ENCODE measurements at regions not wholly inside any gene's neighbourhood (a gene's known extent, or its start where the extent isn't known, plus 50 kb on each side); places are given as distances from the start of the nearest gene placed in this dataset.

DNA sequence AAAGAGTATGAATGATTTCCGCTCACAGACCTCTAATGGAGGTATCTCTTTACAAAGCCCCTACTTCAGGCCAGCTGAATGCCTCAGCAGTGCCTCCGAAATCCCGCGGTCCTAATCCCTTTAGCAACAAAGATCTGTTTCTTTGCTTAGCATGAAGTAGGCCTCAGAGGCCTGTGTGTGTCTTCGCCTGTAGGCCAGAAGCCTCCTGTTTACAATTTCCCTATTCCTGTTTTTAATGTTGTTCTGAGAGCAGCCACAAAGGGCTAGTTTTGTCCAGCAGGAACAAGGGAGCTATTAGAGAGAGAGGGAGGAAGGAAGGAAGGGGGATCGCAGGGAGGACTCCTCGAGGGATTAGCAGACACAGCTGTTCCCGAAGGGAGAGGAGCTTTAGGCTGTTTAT, 166.4 kb upstream of the SPRY4 start:
- intact Hi-C loops (cut with DNase I, micrococcal nuclease) = no loop called here
- Mint-ChIP-seq H3K9me3 (ENCODE audit: low read depth) (peaks cover 3% of the 10 kb centered on the region), H3K27me3 (no peaks in the 10 kb centered on the region), H3K4me3 (no peak overlapping the region), H3K27ac (no peak overlapping the region), H3K36me3 (ENCODE audit: low read depth) (no peaks in the 10 kb centered on the region), H3K4me1 (no peaks in the 10 kb centered on the region)
- ChIA-PET POLR2A (no interaction called here), CTCF (interaction anchor here (0.5 kb wide), 1 partner anchor 186 kb away, joined by 4 read pairs; no protein-coding TSS in a partner anchor)
- no peak for ATAC-seq
- DNase-seq = no peak

DNA sequence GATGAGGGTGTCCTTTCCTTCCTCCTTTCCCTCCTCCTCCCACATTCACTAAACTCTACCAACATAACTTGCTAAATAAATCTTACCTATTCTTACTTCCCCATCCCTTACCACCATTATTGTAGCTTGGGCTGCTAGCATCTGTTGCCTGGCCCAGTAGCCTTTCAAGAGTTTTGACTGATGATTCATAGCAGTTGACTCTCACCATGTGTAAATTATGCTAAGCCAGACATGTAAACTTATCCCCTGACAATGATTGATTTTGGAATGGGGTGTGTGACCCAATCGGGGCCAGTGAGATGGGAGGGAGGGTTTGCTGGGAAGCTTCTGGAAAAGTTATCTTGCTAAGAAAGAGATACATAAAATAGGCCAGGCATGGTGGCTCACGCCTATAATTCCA, 161.8 kb upstream of the SPRY4 start:
- ATAC-seq (no peak), DNase-seq (no peak)
- Mint-ChIP-seq H3K4me3 (no peak overlapping the region), H3K27me3 (no peaks in the 10 kb centered on the region), H3K27ac (no peak overlapping the region), H3K4me1 (peaks cover 1% of the 10 kb centered on the region), H3K36me3 (ENCODE audit: low read depth) (peaks cover 4% of the 10 kb centered on the region), H3K9me3 (ENCODE audit: low read depth) (peaks cover 17% of the 10 kb centered on the region)
- intact Hi-C loops (cut with DNase I, micrococcal nuclease) = no loop called here
- CTCF ChIA-PET = no interaction called here
- POLR2A ChIA-PET = no interaction called here

DNA sequence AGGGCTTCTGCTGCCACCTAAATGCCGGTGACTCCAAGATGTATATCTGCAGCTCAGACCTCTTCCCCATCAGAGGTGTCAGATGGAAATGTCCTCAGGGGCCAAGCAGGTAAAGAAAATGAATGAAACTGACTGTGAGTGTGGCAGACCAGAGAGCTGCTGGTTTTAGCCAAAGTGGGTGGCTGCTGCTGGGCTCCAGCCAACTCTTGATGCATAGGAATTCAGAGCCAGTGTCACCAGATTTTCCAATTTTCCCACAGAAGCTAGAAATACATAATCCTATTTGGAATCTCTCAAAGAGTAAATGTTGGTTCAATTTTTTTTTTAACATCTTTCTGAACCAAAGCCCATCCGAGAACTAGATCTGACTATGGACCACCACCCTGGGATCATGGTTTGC, 161.2 kb upstream of the SPRY4 start:
- peaks cover 17% of the 10 kb centered on the region for H3K9me3 Mint-ChIP-seq (ENCODE audit: low read depth)
- intact Hi-C loops (cut with DNase I, micrococcal nuclease) = no loop called here
- no peak overlapping the region for H3K27ac Mint-ChIP-seq
- ChIA-PET CTCF (interaction anchor here (0.6 kb wide), 1 partner anchor 34 kb away, joined by 3 read pairs; no protein-coding TSS in a partner anchor), POLR2A (no interaction called here)
- H3K27me3 Mint-ChIP-seq = no peaks in the 10 kb centered on the region
- DNase-seq = no peak
- no peak for ATAC-seq
- peaks cover 7% of the 10 kb centered on the region for H3K4me1 Mint-ChIP-seq
- peaks cover 4% of the 10 kb centered on the region for H3K36me3 Mint-ChIP-seq (ENCODE audit: low read depth)
- no peak overlapping the region for H3K4me3 Mint-ChIP-seq

DNA sequence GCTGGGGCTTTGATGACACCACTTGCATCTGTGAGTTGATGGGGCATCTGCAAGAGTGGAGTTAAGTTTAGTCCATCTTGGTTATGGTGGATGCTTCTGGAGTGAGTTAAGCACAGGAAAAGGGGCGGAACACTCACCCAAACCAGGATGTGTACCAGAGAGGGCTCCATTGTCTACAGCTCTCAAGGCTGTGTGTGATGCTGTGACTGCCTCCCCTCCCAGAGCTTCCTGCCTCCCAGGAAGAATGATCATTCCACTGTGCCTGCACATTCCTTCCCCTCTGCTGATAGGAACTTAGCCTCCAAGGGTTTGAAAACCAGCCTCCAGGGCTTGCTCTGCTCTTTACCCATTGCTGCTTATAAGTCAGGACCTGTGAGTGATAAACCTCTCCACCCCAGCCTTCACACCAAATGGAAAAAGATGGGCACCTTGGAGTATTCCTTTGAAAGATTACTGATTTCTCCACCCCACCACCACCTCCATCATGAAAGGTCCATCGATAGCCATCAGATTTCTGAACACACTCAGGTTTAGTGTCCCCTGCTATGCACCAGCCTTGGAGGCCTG, 160.1 kb upstream of the SPRY4 start:
- peaks cover 4% of the 10 kb centered on the region for H3K36me3 Mint-ChIP-seq (ENCODE audit: low read depth)
- no peaks in the 10 kb centered on the region for H3K27me3 Mint-ChIP-seq

DNA sequence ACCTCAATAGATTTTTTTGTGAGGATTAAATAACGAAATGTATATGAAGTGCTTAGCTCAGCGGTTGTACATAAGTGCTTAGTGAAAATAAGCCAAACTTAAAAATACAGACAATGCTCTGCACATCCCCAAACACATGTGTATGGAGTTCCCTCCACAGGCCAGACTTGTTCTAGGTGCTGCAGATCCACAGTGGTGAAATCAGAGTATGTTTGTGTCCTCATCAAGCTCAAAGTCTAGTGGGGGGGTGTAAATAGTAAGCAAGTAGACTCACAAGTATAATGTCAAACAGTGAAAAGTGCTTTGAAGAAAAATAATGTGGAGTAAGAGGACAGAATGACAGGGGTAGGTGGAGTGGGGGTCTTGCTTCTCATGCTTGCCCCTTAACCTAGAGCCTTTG, 157.4 kb upstream of the SPRY4 start:
- Mint-ChIP-seq H3K4me3 (no peak overlapping the region), H3K36me3 (ENCODE audit: low read depth) (peaks cover 4% of the 10 kb centered on the region), H3K4me1 (peaks cover 8% of the 10 kb centered on the region), H3K27me3 (no peaks in the 10 kb centered on the region), H3K27ac (no peak overlapping the region), H3K9me3 (ENCODE audit: low read depth) (peaks cover 28% of the 10 kb centered on the region)
- ATAC-seq = no peak
- ChIA-PET CTCF (interaction anchor here (0.7 to 1.5 kb wide), 4 partner anchors 18 to 104 kb away, joined by 3 to 4 read pairs (median 4); no protein-coding TSS in a partner anchor), POLR2A (no interaction called here)
- intact Hi-C loops (cut with DNase I, micrococcal nuclease) = no loop called here
- no peak for DNase-seq

More for the DNA sequence above, 160.1 kb upstream of the SPRY4 start:
- no peak for DNase-seq
- POLR2A ChIA-PET = no interaction called here
- H3K4me1 Mint-ChIP-seq = peaks cover 8% of the 10 kb centered on the region
- no peak overlapping the region for H3K27ac Mint-ChIP-seq
- ATAC-seq = no peak
- H3K4me3 Mint-ChIP-seq = no peak overlapping the region
- peaks cover 17% of the 10 kb centered on the region for H3K9me3 Mint-ChIP-seq (ENCODE audit: low read depth)
- CTCF ChIA-PET = interaction anchor here (1.2 kb wide), 1 partner anchor 10 kb away, joined by 4 read pairs; no protein-coding TSS in a partner anchor
- intact Hi-C loops (cut with DNase I, micrococcal nuclease) = no loop called here

DNA sequence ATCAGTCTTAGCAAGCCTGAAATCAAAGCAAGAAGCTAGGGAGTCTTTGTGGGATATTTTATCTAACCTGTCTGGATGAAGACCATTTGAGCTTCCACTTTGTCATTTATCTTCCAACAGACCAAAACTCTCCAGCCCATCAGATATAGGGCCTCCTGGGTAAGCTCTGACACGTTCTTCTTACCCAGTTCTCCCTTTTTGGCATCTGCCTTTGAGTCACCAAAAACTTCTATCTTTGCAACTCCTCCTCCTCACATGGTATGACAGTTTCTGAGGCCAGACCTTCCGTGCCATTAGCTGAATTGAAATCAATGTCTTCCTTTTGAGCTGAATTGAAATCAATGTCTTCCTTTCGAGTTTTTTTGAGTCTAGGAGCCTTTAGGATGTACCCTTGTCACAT, 156.6 kb upstream of the SPRY4 start:
- ChIA-PET POLR2A (no interaction called here), CTCF (interaction anchor here (1.2 to 1.5 kb wide), 3 partner anchors 65 to 105 kb away, joined by 3 to 4 read pairs (median 4); no protein-coding TSS in a partner anchor)
- ATAC-seq = peak; percentile 78
- H3K27ac Mint-ChIP-seq = no peak overlapping the region
- intact Hi-C loops (cut with DNase I, micrococcal nuclease) = no loop called here
- H3K36me3 Mint-ChIP-seq (ENCODE audit: low read depth) = peaks cover 4% of the 10 kb centered on the region
- H3K4me3 Mint-ChIP-seq = no peak overlapping the region
- peak; percentile 11 for DNase-seq
- peaks cover 27% of the 10 kb centered on the region for H3K9me3 Mint-ChIP-seq (ENCODE audit: low read depth)
- H3K27me3 Mint-ChIP-seq = no peaks in the 10 kb centered on the region
- peaks cover 8% of the 10 kb centered on the region for H3K4me1 Mint-ChIP-seq

DNA sequence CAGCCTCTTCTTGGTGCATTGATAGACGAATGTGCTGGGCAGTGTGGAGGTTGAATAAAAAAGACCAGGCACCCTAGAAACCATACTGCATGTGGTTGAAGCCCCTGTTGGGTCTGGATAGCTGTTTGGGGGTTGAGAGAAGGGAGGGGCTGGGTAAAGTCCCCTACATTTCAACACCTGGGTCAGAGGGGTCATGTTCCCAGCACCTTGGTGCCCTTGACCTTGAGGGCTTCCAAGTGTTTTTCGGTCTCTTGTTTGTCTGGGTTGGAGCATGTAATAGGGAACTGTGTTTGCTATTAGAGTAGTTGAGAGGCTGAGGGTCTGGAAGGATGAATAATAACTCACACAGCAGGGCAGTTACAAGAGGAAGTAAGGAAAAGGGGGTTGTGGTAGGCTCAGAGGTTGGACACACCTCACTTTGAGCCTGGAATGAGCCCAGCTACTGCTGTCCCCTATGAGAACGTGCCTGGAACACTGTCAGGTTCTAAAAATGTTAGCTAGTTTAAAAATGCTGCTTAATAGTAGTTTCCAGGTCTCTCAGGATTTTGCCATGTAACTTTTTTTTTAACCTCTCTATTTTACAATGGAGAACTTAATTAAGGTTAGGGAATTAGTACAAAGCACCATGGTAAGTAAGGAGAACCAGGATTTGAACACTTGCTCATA, 155.2 kb upstream of the SPRY4 start:
- no peak for ATAC-seq
- Mint-ChIP-seq H3K27me3 (no peaks in the 10 kb centered on the region), H3K36me3 (ENCODE audit: low read depth) (no peaks in the 10 kb centered on the region), H3K27ac (no peak overlapping the region), H3K4me3 (no peak overlapping the region), H3K9me3 (ENCODE audit: low read depth) (peaks cover 15% of the 10 kb centered on the region), H3K4me1 (peaks cover 8% of the 10 kb centered on the region)
- CTCF ChIA-PET = interaction anchor here (0.6 kb wide), 1 partner anchor 107 kb away, joined by 5 read pairs; no protein-coding TSS in a partner anchor
- DNase-seq = no peak
- POLR2A ChIA-PET = no interaction called here
- intact Hi-C loops (cut with DNase I, micrococcal nuclease) = no loop called here

DNA sequence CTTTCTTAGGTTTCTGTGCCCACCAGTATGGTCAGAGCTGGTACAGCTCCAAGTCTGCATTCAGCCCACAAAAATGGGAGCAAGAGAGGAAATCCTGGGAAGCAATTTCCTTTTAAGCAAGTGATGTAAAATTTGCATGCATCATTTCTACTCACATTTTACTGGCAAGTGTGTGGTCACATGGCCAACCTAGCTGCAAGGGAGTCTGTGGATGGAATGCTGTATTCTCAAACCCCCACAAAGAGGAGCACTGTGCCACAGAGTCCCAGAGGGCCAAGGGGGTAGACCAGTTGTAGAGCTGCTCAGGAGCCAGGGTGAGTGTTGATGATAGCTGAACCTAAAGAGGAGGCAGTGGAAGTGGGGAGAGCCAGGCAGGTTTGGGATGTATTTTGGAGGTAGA, 154.3 kb upstream of the SPRY4 start:
- peaks cover 11% of the 10 kb centered on the region for H3K9me3 Mint-ChIP-seq (ENCODE audit: low read depth)
- POLR2A ChIA-PET = no interaction called here
- ATAC-seq (no peak), DNase-seq (no peak)
- H3K27ac Mint-ChIP-seq = no peak overlapping the region
- H3K27me3 Mint-ChIP-seq = no peaks in the 10 kb centered on the region
- H3K36me3 Mint-ChIP-seq (ENCODE audit: low read depth) = no peaks in the 10 kb centered on the region
- intact Hi-C loops (cut with DNase I, micrococcal nuclease) = no loop called here
- peaks cover 8% of the 10 kb centered on the region for H3K4me1 Mint-ChIP-seq
- CTCF ChIA-PET = interaction anchor here (1.2 kb wide), 1 partner anchor 70 kb away, joined by 4 read pairs; no protein-coding TSS in a partner anchor
- no peak overlapping the region for H3K4me3 Mint-ChIP-seq

DNA sequence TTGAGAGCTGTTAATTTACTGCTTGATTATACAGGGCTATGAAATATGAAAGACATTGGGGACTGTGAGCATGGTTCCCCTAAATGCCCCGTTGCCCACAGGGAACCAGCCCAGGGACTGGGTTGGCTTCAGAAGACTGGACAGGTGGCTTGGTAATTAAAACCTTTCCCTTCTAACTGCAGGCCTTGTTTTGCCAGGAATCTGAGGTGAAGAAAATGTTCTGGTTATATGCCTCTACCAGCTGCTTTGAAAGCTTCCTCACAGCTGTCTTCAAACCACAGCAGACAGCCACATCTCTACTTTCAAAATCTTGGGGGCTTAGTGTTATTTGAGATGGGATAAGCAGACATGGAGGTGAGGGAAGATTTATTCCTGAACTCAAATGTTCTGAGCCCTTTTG, 153.3 kb upstream of the SPRY4 start:
- Mint-ChIP-seq H3K9me3 (ENCODE audit: low read depth) (peaks cover 11% of the 10 kb centered on the region), H3K27ac (no peak overlapping the region), H3K36me3 (ENCODE audit: low read depth) (no peaks in the 10 kb centered on the region), H3K4me1 (peaks cover 12% of the 10 kb centered on the region), H3K4me3 (no peak overlapping the region), H3K27me3 (no peaks in the 10 kb centered on the region)
- no peak for DNase-seq
- POLR2A ChIA-PET = no interaction called here
- ATAC-seq = no peak
- CTCF ChIA-PET = interaction anchor here (0.7 kb wide), 2 partner anchors 236 to 732 kb away, joined by 3 read pairs; no protein-coding TSS in a partner anchor
- intact Hi-C loops (cut with DNase I, micrococcal nuclease) = no loop called here

DNA sequence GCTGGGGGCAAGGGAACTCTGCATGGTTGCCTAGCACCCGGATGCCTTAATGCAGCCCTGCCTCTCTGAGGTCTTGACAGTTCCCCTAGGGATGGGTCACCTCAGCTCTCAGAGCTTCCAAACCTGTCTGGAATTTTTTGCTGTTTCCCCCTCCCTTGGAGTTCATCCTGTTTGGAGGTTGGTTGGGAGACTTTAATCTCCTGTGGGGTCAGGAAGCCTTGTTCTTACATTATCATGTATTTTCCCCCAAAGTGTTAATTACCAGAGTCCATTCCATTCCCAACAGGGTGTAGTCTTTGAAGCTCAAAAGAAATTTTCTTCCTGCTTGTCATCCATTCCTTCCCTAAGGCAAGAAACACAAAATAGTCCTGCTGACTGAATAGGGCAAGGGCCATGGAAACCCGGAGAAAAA, 150.3 kb upstream of the SPRY4 start:
- Mint-ChIP-seq H3K4me3 (no peak overlapping the region), H3K27me3 (no peaks in the 10 kb centered on the region), H3K36me3 (ENCODE audit: low read depth) (no peaks in the 10 kb centered on the region), H3K4me1 (peaks cover 21% of the 10 kb centered on the region), H3K9me3 (ENCODE audit: low read depth) (peaks cover 11% of the 10 kb centered on the region), H3K27ac (no peak overlapping the region)
- DNase-seq (no peak), ATAC-seq (no peak)
- intact Hi-C loops (cut with DNase I, micrococcal nuclease) = no loop called here
- ChIA-PET POLR2A (no interaction called here), CTCF (interaction anchor here (0.6 to 1.6 kb wide), 3 partner anchors 10 to 150 kb away, joined by 3 to 4 read pairs (median 3); partner anchors contain the start of gene SPRY4)

DNA sequence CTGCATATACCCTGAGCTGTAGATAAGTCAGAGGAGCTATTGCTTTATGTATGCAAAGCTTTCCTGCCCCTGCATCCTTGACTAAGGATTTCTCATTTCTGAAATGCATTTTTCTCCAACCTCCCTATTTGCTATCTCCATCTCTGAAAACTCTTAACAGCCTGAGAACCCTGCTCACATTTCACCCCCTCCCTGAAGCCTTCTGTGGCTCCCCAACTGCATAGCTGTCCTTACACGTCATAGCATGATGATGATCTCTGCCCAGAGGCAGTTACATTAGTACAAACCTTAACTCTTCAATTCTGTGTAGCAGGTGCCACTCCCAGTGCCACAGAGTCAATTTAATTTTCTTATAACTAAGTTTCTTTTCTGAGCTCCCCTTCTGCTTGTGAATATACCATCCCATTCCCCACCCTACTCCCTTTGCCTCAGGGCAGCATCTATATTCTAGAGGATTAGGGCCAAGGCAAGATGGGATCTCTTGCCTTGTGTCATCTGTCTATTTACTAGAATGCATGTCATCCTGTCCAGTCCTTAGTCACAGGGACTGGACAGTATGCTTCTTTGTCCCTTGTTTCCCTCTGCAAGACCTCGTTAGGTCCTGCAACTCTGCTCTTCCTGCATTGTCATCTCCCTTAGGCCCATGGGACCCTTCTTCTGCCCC, 149.7 kb upstream of the SPRY4 start:
- Mint-ChIP-seq H3K9me3 (ENCODE audit: low read depth) (peaks cover 10% of the 10 kb centered on the region), H3K36me3 (ENCODE audit: low read depth) (no peaks in the 10 kb centered on the region), H3K4me3 (no peak overlapping the region), H3K27me3 (no peaks in the 10 kb centered on the region), H3K4me1 (peaks cover 21% of the 10 kb centered on the region), H3K27ac (peak overlapping the region; percentile 38)
- no peak for ATAC-seq
- DNase-seq = no peak
- intact Hi-C loops (cut with DNase I, micrococcal nuclease) = loop anchor here in 1 of 2 experiments (5.0 kb wide), 2 partner anchors 33 to 117 kb away; no protein-coding TSS in a partner anchor
- CTCF ChIA-PET = interaction anchor here (1.2 to 1.6 kb wide), 2 partner anchors 10 to 12 kb away, joined by 3 to 4 read pairs; no protein-coding TSS in a partner anchor
- POLR2A ChIA-PET = no interaction called here
